ENCODE measurements at regions not wholly inside any gene's neighbourhood (a gene's known extent, or its start where the extent isn't known, plus 50 kb on each side); places are given as distances from the start of the nearest gene placed in this dataset.

- no peak for DNase-seq
These were observed 586.4 kb downstream of the BRD1 start for GRCh38 chr22:49241174-49241851.

GRCh38 chr22:49240472-49240871 is 587.2 kb downstream of the BRD1 start:
- no peak for DNase-seq

- DNase-seq: no peak
These were observed 587.7 kb downstream of the BRD1 start for GRCh38 chr22:49240016-49240380.

- no peak for DNase-seq
These were observed 588.2 kb downstream of the BRD1 start for GRCh38 chr22:49239264-49240015.

GRCh38 chr22:49238181-49239141 is 589.2 kb downstream of the BRD1 start:
- DNase-seq: no peak

- DNase-seq: no peak
These were observed 590.0 kb downstream of the BRD1 start for GRCh38 chr22:49237703-49238102.

GRCh38 chr22:49237279-49237678 is 590.4 kb downstream of the BRD1 start:
- no peak for DNase-seq

- DNase-seq: no peak
These were observed 591.1 kb downstream of the BRD1 start for GRCh38 chr22:49236541-49237075.

- no peak for DNase-seq
These were observed 592.0 kb downstream of the BRD1 start for GRCh38 chr22:49235463-49236300.

- no peak for DNase-seq
These were observed 593.2 kb downstream of the BRD1 start for GRCh38 chr22:49234459-49234858.

- no peak for DNase-seq
These were observed 594.1 kb downstream of the BRD1 start for GRCh38 chr22:49233507-49234100.

GRCh38 chr22:49232319-49233067 is 595.2 kb downstream of the BRD1 start:
- DNase-seq: no peak

- DNase-seq: no peak
These were observed 597.5 kb downstream of the BRD1 start for GRCh38 chr22:49230194-49230577.

GRCh38 chr22:49229483-49230193 is 598.0 kb downstream of the BRD1 start:
- DNase-seq: no peak

- no peak for DNase-seq
These were observed 599.1 kb downstream of the BRD1 start for GRCh38 chr22:49228431-49229037.

GRCh38 chr22:49227670-49228069 is 600.0 kb downstream of the BRD1 start:
- no peak for DNase-seq

GRCh38 chr22:49226096-49226495 is 601.6 kb downstream of the BRD1 start:
- no peak for DNase-seq

- DNase-seq: no peak
These were observed 603.4 kb downstream of the BRD1 start for GRCh38 chr22:49224243-49224642.

- no peak for DNase-seq
These were observed 609.5 kb downstream of the BRD1 start for GRCh38 chr22:49218142-49218541.

- no peak for DNase-seq
These were observed 611.1 kb downstream of the BRD1 start for GRCh38 chr22:49216579-49216978.
